Thyroid gland (tissue), 4 donors: ENCODE measurements at regions not wholly inside any gene's neighbourhood (a gene's known extent, or its start where the extent isn't known, plus 50 kb on each side); places are given as distances from the start of the nearest gene placed in this dataset.

Experiments used
- DNase-seq, 2 donors: peaks; one replicate each; pipeline ENCODE4 v3.0.0-alpha.2; 2019
- H3K27ac ChIP-seq, 3 donors: fragments of 200-600 bp; sonication (generic); 1 replicate in 2 of 3; 2 replicates in 1 of 3; pipeline ENCODE4 v1.5.1; 2016 to 2019; ENCODE audit warnings: mild to moderate bottlenecking in 1 of 3, moderate library complexity in 1 of 3
- H3K27me3 ChIP-seq: fragments of 200-600 bp; sonication (generic); one replicate; pipeline ENCODE4 v1.5.1; 2019
- H3K36me3 ChIP-seq, 2 donors: fragments of 200-600 bp; sonication (generic); one replicate each; pipeline ENCODE4 v1.5.1; 2016 to 2019
- H3K4me1 ChIP-seq, 2 donors: fragments of 200-600 bp; sonication (generic); one replicate each; pipeline ENCODE4 v1.5.1; 2017 to 2019
- H3K4me3 ChIP-seq, 3 donors: fragments of 200-600 bp; sonication (generic); replicated peaks in 1 of 3; 1 replicate in 2 of 3; 2 replicates in 1 of 3; pipeline ENCODE4 v1.5.1; 2016; ENCODE audit warnings: mild to moderate bottlenecking in 1 of 3
- H3K9me3 ChIP-seq: fragments of 200-600 bp; sonication (generic); one replicate; pipeline ENCODE4 v1.5.1; 2017
- POLR2A ChIP-seq, 2 donors: fragments of 450-650 bp; IDR thresholded peaks; one replicate each; pipeline ENCODE4 v1.6.1; 2017; ENCODE audit warnings: antibody characterized with exemption in 2 of 2, mild to moderate bottlenecking in 2 of 2, moderate library complexity in 1 of 2
- WGBS, 2 donors: methylation state at CpG; one replicate each; pipeline ENCODE4 v1.1.5; 2017; 5-methylcytosine and 5-hydroxymethylcytosine counted together
- intact Hi-C: fragments of 100-400 bp; cut with DNase I; formaldehyde crosslinking; loops from one replicate; pipeline ENCODE4 v1.15.1; 2023
- TF ChIP-seq, protein P1 (sequence below), 6 experiments: fragments of 200-600 bp in 3 of 6; fragments of 450-650 bp in 3 of 6; sonication (generic) in 3 of 6; IDR thresholded peaks; one replicate each; pipeline ENCODE4 v1.5.1; 2016 to 2019; ENCODE audit warnings: antibody characterized with exemption in 6 of 6, mild to moderate bottlenecking in 2 of 6, inconsistent platforms in 1 of 6, moderate library complexity in 1 of 6

DNA sequence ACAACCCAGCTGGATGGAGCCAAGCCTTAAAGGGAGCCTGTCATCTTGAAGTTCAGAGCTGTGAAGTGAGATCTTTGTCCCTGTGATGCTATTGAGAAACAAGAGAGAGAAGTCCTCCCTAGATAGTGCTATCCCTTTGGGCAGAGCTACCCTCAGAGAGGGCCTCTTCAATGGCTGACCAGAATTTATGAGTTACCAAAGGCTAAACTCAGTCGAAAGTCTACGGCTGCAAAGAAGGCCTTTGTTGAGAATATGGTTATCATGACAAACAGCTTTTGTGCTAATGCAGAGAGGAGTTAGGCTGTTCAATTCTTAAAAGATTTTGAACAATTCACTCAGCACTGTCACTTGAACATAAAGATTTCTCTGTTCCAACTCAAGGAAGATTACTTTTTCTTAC is 65.9 kb upstream of the C3orf80 start:
- Histone ChIP-seq H3K9me3 (no peaks in the 10 kb centered on the region), H3K27me3 (no peaks in the 10 kb centered on the region), H3K4me1 (peaks cover 0 to 4% of the 10 kb centered on the region in 2 donors), H3K27ac (no peak overlapping the region), H3K4me3 (no peak overlapping the region), H3K36me3 (no peaks in the 10 kb centered on the region)
- TF ChIP-seq, protein P1, sequence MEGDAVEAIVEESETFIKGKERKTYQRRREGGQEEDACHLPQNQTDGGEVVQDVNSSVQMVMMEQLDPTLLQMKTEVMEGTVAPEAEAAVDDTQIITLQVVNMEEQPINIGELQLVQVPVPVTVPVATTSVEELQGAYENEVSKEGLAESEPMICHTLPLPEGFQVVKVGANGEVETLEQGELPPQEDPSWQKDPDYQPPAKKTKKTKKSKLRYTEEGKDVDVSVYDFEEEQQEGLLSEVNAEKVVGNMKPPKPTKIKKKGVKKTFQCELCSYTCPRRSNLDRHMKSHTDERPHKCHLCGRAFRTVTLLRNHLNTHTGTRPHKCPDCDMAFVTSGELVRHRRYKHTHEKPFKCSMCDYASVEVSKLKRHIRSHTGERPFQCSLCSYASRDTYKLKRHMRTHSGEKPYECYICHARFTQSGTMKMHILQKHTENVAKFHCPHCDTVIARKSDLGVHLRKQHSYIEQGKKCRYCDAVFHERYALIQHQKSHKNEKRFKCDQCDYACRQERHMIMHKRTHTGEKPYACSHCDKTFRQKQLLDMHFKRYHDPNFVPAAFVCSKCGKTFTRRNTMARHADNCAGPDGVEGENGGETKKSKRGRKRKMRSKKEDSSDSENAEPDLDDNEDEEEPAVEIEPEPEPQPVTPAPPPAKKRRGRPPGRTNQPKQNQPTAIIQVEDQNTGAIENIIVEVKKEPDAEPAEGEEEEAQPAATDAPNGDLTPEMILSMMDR (IDR thresholded peaks at IDR 0.05): no peak
- no peak for TF ChIP-seq POLR2A (IDR thresholded peaks at IDR 0.05)
- WGBS, 2 donors: 97 to 98% methylated on average over 2 of the region's 2 CpGs
- DNase-seq: no peak
- intact Hi-C loops: no loop called here

DNA sequence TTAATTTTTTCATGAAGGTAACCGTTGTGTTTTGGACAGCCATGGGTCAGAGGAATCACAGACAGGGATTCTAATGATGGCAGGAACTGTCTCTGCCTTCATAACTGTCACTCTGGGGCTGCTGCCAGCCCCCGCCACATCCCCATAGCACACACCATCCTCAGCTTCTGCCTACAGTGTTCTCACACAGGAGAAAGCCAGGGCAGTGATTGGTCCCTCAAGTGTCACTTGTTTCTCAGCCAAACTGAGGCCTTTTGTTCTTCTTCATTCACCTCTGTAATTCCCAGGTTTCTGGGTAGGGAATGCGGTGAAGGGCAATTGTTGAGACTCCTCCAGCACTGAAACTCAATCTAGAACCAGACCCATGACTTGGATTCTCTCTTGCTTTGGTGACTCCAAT is 65.4 kb upstream of the C3orf80 start:
- TF ChIP-seq, protein P1 (IDR thresholded peaks at IDR 0.05): no peak
- no peak for TF ChIP-seq POLR2A (IDR thresholded peaks at IDR 0.05)
- intact Hi-C loops: loop anchor here (5.0 kb wide), 1 partner anchor 252 kb away; no protein-coding TSS in a partner anchor
- Histone ChIP-seq H3K9me3 (no peaks in the 10 kb centered on the region), H3K4me1 (peaks cover 0 to 4% of the 10 kb centered on the region in 2 donors), H3K36me3 (no peaks in the 10 kb centered on the region), H3K4me3 (no peak overlapping the region), H3K27ac (no peak overlapping the region), H3K27me3 (no peaks in the 10 kb centered on the region)
- no peak for DNase-seq
- 90 to 91% methylated on average over 3 of the region's 3 CpGs for WGBS, 2 donors

DNA sequence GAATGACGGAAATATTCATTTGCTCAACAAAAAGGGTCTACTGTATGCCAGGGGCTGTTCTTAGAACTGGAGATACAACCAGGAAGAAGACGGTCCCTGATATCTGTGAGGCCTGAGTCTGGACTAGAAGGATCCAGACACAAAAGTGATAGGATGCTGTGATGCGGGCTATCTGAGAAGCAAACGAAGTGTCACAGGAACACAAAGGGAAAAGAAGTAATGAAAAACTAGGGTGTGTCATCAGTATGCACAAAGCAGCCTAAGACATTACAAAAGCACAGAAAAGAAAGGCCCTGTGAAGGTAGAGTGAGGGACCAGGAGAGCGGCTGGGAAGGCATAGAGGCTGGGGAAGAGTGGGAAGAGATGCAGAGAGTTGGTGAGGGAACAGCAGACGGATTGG is 63.3 kb upstream of the C3orf80 start:
- 88 to 95% methylated on average over 6 of the region's 6 CpGs for WGBS, 2 donors
- H3K27ac ChIP-seq: no peak overlapping the region
- no peaks in the 10 kb centered on the region for H3K9me3 ChIP-seq
- H3K4me3 ChIP-seq: no peak overlapping the region
- intact Hi-C loops: loop anchor here (5.0 kb wide), 1 partner anchor 250 kb away; no protein-coding TSS in a partner anchor
- no peak for DNase-seq
- H3K36me3 ChIP-seq: no peaks in the 10 kb centered on the region
- no peaks in the 10 kb centered on the region for H3K27me3 ChIP-seq
- peaks cover 0 to 4% of the 10 kb centered on the region in 2 donors for H3K4me1 ChIP-seq
- TF ChIP-seq, protein P1 (IDR thresholded peaks at IDR 0.05): no peak
- TF ChIP-seq POLR2A (IDR thresholded peaks at IDR 0.05): no peak

DNA sequence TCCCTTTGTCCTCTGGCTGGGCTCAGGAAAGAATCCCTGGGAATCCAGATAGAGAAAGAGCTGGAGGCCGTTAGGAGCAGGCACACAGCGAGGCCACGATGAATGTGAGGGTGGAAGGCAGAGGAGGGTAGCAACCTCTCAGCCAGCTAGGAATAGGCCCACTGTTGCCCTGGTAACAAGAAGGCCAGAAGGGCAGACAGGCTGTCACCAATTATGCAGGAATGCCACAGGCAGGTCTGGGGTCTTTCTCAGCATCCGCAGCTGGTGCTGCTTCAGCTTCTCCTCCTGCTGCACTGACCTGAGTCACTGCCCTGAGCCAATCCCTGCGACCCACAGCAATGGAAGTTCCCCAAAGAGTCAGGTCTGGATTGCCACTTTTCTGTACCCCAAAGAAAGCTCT is 62.8 kb upstream of the C3orf80 start:
- intact Hi-C loops: loop anchor here (5.0 kb wide), 1 partner anchor 250 kb away; no protein-coding TSS in a partner anchor
- DNase-seq: no peak

DNA sequence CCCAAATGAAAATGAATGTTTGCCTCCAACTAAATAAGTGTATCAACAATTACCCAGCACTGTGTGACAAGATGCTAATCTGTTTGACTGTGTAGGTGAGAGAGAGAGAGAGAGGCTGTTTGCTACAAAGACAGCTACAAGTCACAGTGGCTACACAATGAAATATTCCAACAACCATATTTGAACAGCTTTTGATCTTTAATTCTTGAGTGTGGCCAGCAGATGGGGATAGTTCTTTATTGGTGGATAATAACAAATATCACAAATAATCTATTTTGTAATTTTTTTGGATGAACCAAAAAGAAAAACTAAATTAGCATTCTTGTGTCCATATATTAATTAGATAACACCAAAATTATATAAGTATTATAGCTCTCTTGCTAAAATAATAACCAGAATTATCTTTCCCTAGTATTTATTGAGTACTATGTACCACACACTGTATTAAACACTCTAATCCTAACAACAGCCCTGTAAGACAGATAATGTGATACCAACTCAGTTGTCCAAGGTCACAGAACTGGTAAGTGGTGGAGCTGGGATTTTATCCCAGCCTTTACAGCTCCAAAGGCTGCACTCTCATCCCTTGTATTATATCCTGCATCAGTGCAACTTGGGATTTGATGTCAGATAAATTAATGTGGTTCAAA is 61.9 kb upstream of the C3orf80 start:
- Histone ChIP-seq H3K4me1 (no peaks in the 10 kb centered on the region), H3K36me3 (no peaks in the 10 kb centered on the region), H3K4me3 (no peak overlapping the region), H3K27me3 (no peaks in the 10 kb centered on the region), H3K9me3 (no peaks in the 10 kb centered on the region), H3K27ac (no peak overlapping the region)
- no peak for TF ChIP-seq POLR2A (IDR thresholded peaks at IDR 0.05)
- TF ChIP-seq, protein P1 (IDR thresholded peaks at IDR 0.05): peak in 2 of 6 experiments; percentile 21 to 43
- no peak for DNase-seq
- intact Hi-C loops: loop anchor here (5.0 kb wide), 1 partner anchor 249 kb away; no protein-coding TSS in a partner anchor

More for the DNA sequence above, 62.8 kb upstream of the C3orf80 start:
- Histone ChIP-seq H3K4me3 (no peak overlapping the region), H3K27ac (no peak overlapping the region), H3K36me3 (no peaks in the 10 kb centered on the region), H3K9me3 (no peaks in the 10 kb centered on the region), H3K4me1 (peaks cover 0 to 4% of the 10 kb centered on the region in 2 donors), H3K27me3 (no peaks in the 10 kb centered on the region)
- 70 to 77% methylated on average over 5 of the region's 5 CpGs for WGBS, 2 donors
- TF ChIP-seq, protein P1 (IDR thresholded peaks at IDR 0.05): no peak
- TF ChIP-seq POLR2A (IDR thresholded peaks at IDR 0.05): no peak
